ENCODE measurements at regions not wholly inside any gene's neighbourhood (a gene's known extent, or its start where the extent isn't known, plus 50 kb on each side); places are given as distances from the start of the nearest gene placed in this dataset.

- DNase-seq: no peak
Observed at GRCh38 chr6:111958534-111958933, 85.3 kb upstream of the FYN start.

DNA sequence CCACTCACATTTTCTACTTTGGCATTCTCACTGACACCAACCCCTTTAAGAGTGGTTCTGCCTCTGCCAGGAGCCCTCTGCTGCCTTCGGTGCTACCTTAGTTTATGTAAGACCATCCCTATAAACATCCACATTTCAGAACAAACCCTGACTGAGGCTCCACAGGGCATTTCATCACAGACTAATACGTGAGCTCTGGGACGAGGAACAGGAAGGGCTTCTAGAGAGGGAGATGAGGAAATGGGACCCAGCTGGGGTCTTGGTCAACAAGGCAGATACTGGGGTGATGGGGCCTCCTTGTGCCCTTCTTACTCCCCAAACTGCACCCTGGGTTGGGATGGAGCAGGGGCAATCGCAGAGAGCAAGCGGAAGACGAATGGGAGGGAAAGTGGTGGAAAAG is 86.5 kb upstream of the FYN start:
- no peak for DNase-seq

- DNase-seq: no peak
Observed at GRCh38 chr6:111967131-111967530, 86.8 kb upstream of the CCN6 start.

- DNase-seq: no peak
Observed at GRCh38 chr6:111970426-111970825, 83.5 kb upstream of the CCN6 start.

GRCh38 chr6:111971181-111971841 is 82.6 kb upstream of the CCN6 start:
- DNase-seq: no peak

- no peak for DNase-seq
Observed at GRCh38 chr6:111971866-111972532, 81.9 kb upstream of the CCN6 start.

GRCh38 chr6:111972745-111973117 is 81.2 kb upstream of the CCN6 start:
- no peak for DNase-seq

DNA sequence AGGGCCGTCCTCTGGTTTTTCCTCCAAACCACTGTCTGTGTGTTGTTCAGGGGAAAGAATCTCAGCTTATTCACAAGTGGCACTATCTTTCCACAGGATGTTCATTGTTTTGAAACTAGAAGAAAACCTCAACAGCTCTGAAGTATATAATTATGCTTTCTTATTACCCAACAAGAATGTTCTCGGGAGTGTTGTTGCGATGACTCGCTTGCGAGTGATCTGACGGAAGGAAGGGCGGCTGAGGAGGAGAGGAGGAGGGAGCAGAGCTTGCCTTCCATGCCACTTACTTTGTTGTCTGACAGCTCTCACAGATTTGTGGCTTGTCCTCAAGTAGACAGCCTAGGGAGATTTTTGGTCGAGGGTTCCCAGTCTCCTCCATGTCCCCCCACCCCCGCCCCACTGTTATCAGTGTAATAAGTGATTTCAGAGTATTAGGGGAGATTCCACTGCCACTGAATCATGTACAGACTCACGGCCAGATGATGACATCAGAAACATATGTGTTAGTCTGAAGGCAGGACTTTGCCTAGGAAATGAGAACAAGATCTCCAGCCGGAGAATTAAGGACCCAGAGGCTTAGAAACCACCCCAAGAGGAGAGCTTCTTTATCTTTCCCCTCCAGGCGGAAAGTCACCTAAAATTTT is 80.7 kb upstream of the CCN6 start:
- peak; percentile 71 for DNase-seq

DNA sequence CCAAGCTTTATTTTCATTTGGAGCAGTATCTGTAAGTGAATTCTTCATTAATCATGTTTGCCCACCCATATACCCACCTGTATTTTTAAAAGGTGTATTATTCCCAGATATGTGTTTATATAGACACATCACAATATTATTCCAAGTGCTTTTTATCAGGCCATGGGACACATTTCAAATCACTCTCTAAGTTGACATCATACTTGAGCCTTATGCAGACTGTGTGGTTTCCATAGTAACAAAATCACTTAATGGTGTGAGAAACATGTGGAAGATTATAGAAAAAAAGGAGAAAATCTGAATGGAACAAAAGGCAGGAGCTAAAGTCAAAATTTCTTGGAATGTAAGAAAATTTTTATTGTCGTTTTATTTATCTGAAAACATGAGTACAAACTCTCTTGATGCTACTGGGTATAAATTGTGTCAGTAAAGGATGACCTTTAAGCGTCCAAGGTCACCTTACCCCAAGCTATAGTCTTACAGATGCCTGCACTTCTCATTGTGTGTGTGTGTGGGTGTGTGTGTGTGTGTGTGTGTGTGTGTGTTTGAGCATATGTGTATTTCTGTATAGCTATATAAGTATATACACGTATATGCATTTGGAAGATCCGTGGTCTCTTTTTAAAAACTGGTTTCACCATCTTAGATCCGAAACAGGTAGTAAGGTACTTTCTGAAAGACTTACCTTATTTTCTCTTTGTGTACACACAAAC is 79.8 kb upstream of the CCN6 start:
- no peak for DNase-seq

- DNase-seq: peak; percentile 53
Observed at GRCh38 chr6:111975466-111975865, 78.4 kb upstream of the CCN6 start.

- no peak for DNase-seq
Observed at GRCh38 chr6:111976139-111976538, 77.8 kb upstream of the CCN6 start.

DNA sequence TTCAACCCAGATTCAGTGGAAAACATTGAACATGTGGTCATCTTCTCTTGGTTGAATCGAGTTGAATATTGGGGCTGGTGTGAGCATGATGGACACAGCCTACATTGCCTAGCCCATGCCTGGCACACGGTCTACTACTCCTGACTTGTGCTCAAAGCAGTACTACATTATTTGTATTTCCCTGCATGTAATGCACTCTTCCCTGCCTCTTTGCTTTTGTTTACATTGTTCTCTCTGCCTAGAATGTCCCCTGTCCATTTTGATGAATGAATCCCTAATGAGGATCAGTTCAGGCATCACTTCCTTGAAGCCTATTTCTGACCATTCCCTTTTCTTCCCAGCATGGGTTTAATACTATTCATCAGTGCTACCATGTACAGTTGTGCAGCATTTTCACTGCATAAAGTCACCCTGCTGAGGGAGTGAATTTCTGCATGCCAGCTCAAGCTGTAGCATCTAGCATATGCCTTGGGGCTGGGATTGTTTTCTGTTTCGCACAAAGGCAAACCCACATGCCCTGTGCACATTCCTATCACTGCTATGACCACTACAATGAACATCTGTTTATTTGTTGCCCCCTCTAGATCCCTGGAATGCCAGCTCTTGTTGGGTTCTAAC is 75.3 kb upstream of the CCN6 start:
- no peak for DNase-seq

DNA sequence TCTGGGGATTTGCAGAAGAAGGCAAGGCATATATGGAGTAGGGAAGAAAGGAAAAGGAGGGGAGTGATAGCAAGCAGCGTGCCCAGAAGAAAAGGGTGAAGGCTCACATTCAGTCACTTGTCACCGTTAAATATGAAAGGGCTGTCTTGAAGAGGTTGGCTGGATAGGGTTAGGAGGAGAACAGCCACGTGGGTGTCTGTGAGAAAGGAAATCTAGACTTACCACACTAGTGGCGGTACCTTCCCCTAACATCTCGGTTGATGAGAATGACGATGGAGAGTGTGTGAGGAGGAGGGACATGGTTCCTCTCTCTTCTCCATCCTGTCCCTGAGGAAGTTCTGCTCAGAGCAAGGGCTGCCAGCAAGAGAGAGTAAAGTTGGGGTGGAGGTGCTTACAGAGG is 74.3 kb upstream of the CCN6 start:
- no peak for DNase-seq

DNA sequence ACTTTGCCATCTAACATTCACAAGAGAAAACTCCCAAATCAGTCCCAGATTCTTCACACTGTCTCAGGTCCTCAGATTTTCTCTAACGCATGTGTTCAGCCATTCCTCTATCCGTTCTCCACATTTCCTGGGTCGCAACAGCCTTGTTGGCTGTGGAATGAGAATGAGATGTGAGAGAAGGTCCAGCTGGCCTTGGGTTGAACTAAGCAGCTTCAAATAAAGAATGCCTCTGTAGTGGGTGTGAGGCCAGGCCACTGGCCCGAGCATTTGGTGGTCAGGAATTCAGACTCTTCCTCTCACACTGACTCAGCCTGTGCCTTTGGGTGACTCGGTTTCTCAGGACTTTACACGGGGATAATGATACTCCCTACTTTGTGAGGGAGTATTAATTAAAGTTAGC is 73.8 kb upstream of the CCN6 start:
- no peak for DNase-seq

DNA sequence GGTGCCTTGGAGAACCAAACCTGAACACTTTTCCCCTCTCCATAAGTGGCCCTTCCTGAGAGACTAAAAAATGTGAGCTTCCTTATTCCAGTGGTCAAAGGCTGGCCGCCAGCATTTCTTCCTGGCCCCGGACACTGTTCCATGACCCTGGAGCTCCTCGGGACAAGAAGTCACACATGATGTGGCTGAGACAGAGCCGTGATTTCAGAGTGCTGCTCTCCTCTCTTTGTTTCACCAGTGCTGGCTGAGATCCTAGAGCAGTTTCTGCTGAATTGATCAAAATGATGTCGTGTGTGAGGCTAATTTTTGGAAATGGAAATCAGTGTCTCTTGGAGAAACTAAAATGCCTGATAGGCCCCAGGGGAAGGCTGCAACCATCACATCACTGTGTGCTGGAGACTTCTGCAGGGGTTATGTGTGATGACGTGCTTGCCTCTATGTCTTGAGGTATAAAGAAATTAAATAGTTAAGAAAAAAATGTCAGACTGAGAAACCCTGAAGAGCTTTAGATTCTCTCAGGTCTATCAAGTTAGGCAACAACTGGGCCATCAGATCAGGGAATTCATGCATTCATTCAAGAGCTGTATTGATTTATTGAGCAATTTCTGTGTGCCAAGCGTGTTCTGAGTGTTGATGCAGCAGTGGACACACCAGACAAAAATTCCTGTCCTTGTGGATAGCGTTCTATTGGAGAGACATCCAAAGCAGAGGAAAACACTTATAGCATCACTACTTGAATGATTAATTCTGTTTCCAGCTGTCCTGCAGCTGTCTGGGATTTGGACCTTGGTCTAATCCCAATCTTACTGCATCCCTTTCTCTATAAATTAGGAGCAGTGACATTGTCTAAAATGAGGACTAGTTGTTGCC is 72.7 kb upstream of the CCN6 start:
- no peak for DNase-seq

- no peak for DNase-seq
Observed at GRCh38 chr6:111982681-111983080, 71.2 kb upstream of the CCN6 start.

DNA sequence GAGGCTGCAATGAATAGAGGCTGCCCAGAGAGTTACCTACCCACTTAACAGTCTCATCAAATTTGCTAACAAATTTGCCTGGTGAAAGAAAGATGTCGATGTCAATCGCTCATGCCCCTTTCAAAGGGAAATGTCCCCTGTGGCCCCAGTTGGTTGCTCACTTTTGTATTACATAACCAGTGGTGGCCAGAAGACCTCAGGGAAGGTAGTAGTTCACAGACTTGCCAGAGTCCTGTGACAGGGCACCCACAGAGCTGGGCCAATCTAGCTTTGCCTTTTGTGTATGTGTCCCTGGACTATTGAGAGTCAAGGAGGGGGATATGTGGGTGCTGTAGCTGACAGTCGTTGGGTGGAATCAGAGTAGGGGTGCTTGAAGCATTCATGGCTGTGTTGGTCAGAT is 70.7 kb upstream of the CCN6 start:
- DNase-seq: no peak

GRCh38 chr6:111984081-111984480 is 69.8 kb upstream of the CCN6 start:
- peak; percentile 55 for DNase-seq

GRCh38 chr6:111984516-111985201 is 69.2 kb upstream of the CCN6 start:
- DNase-seq: no peak

DNA sequence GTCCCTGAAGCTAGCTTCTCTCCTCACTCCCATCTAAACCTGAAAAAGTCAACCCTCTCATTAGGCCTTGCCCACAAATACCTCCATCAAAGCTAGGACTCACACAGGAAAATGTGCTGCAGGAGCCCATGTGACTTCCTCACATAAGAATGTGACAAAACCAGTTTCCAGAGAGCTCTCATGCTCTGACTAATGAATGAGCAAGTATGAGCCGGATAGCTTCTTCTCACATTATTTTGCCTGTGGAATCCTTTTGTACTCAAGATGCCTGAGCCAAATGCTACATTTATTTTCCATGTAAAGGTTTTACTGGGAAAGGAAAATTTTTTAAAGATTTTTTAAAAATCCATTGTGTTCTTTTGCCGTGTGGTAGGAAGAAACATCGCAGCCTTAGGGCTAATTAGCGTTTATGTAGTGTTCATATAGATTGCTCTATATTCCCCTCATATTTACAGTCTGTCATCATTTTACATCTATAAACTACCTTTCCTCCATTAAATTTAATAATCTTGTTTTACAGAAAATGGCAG is 68.6 kb upstream of the CCN6 start:
- DNase-seq: peak; percentile 47

DNA sequence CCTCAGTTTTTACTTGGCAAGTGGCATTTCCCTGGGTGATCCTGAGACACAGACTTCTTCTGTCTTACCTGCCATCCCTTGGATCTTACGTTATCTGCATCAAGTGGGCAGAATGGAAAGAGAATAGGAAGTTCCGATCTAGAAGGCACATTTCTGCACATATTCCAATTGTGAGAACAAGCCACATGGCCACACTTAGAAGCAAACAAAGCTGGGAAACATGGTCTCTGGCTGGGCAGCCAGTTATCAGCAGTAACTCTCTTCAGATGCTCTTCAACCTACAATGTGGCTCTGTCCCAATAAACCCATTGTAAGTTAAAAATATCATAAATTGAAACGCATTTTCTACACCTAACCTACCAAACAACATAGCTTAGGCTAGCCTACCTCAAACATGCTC is 67.3 kb upstream of the CCN6 start:
- no peak for DNase-seq

- no peak for DNase-seq
Observed at GRCh38 chr6:111987295-111987694, 66.6 kb upstream of the CCN6 start.
